ENCODE measurements at regions not wholly inside any gene's neighbourhood (a gene's known extent, or its start where the extent isn't known, plus 50 kb on each side); places are given as distances from the start of the nearest gene placed in this dataset.

DNA sequence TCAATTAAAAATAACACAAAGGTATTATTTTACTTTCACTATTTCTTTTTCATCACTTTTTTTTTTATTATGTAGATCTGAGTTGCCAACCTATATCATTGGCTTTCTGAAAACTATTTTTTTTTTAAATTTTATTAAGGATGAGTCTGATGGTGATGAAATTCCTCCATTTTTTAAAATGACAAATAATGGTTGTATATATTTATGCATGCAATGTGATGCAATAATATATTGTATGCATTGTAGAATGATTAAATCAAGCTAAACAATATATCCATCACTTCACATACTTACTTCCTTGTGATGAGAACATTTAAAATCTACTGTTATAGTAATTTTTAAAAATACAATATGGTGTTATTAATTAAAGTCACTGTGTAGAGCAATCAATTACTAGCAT is 1081.6 kb downstream of the CNTNAP5 start:
- Mint-ChIP-seq H3K27ac (ENCODE audit: unreplicated experiment) (no peak overlapping the region), H3K36me3 (ENCODE audit: low read depth, unreplicated experiment) (no peaks in the 10 kb centered on the region), H3K27me3 (ENCODE audit: unreplicated experiment) (no peaks in the 10 kb centered on the region), H3K4me1 (ENCODE audit: unreplicated experiment) (no peaks in the 10 kb centered on the region), H3K4me3 (ENCODE audit: unreplicated experiment) (no peak overlapping the region), H3K9me3 (ENCODE audit: unreplicated experiment) (no peaks in the 10 kb centered on the region)
- TF ChIP-seq, protein P1, sequence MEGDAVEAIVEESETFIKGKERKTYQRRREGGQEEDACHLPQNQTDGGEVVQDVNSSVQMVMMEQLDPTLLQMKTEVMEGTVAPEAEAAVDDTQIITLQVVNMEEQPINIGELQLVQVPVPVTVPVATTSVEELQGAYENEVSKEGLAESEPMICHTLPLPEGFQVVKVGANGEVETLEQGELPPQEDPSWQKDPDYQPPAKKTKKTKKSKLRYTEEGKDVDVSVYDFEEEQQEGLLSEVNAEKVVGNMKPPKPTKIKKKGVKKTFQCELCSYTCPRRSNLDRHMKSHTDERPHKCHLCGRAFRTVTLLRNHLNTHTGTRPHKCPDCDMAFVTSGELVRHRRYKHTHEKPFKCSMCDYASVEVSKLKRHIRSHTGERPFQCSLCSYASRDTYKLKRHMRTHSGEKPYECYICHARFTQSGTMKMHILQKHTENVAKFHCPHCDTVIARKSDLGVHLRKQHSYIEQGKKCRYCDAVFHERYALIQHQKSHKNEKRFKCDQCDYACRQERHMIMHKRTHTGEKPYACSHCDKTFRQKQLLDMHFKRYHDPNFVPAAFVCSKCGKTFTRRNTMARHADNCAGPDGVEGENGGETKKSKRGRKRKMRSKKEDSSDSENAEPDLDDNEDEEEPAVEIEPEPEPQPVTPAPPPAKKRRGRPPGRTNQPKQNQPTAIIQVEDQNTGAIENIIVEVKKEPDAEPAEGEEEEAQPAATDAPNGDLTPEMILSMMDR (IDR thresholded peaks at IDR 0.05; ENCODE audit: unreplicated experiment), result no peak
- no peak for DNase-seq (ENCODE audit: low spot score)

DNA sequence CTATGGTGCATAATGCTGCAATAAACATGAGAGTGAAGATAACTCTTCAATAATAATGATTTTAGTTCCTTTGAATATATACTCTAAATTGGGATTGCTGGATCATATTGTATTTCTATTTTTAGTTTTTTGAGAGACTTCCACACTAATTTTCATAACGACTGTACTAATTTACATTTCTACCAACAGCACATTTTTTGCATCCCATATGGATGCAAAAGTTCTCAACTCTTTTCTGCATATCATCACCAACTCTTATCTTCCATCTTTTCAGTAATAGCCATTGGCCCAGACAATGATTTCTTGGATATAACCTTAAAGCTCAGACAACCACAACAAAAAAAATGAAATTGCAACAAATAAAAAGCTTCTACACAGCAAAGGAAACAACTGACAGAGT is 1082.4 kb downstream of the CNTNAP5 start:
- Mint-ChIP-seq H3K9me3 (ENCODE audit: unreplicated experiment) (no peaks in the 10 kb centered on the region), H3K27me3 (ENCODE audit: unreplicated experiment) (no peaks in the 10 kb centered on the region), H3K4me3 (ENCODE audit: unreplicated experiment) (no peak overlapping the region), H3K36me3 (ENCODE audit: low read depth, unreplicated experiment) (no peaks in the 10 kb centered on the region), H3K27ac (ENCODE audit: unreplicated experiment) (no peak overlapping the region), H3K4me1 (ENCODE audit: unreplicated experiment) (no peaks in the 10 kb centered on the region)
- DNase-seq (ENCODE audit: low spot score), result no peak
- TF ChIP-seq, protein P1 (IDR thresholded peaks at IDR 0.05; ENCODE audit: unreplicated experiment), result no peak

DNA sequence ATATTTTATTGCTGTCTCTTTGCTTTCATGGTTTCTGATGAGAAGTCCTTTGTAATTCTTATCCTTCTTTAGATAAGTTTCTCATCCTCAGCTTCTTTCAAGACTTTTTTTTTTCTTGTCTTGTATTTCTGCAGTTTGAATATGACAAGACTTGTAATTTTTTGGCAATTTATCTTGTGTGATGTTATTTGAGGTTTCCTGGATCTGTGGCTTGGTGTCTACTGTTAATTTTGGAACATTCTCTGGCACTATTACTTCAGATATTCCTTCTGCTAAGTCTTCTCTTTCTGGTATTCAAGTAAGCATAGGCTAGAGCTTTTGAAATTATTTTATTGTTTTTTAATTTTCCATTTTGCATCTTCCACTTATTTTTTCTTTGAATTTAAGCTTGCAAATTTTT is 1083.2 kb downstream of the CNTNAP5 start:
- no peaks in the 10 kb centered on the region for H3K36me3 Mint-ChIP-seq (ENCODE audit: low read depth, unreplicated experiment)
- H3K4me1 Mint-ChIP-seq (ENCODE audit: unreplicated experiment), result no peaks in the 10 kb centered on the region
- no peak for DNase-seq (ENCODE audit: low spot score)
- H3K9me3 Mint-ChIP-seq (ENCODE audit: unreplicated experiment), result no peaks in the 10 kb centered on the region
- H3K27ac Mint-ChIP-seq (ENCODE audit: unreplicated experiment), result no peak overlapping the region
- TF ChIP-seq, protein P1 (IDR thresholded peaks at IDR 0.05; ENCODE audit: unreplicated experiment), result no peak
- H3K27me3 Mint-ChIP-seq (ENCODE audit: unreplicated experiment), result no peaks in the 10 kb centered on the region
- H3K4me3 Mint-ChIP-seq (ENCODE audit: unreplicated experiment), result no peak overlapping the region

DNA sequence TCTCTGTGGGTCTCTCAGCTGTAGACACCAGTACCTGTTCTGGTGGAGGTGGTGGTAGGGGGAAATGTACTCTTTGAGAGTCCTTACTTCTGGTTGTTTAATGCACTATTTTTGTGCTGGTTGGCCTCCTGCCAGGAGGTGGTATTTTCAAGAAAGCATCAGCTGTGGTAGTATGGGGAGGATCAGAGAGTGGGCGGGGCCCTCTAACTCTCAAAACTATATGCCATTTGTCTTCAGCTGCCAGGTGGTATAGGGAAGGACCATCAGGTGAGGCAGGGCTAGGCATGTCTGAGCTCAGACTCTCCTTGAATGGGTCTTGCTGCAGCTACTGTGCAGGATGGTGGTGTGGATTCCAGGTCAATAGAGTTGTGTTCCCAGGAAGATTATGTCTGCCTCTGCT is 1100.8 kb downstream of the CNTNAP5 start:
- H3K4me1 Mint-ChIP-seq (ENCODE audit: unreplicated experiment), result no peaks in the 10 kb centered on the region
- no peaks in the 10 kb centered on the region for H3K9me3 Mint-ChIP-seq (ENCODE audit: unreplicated experiment)
- no peak overlapping the region for H3K4me3 Mint-ChIP-seq (ENCODE audit: unreplicated experiment)
- H3K27ac Mint-ChIP-seq (ENCODE audit: unreplicated experiment), result no peak overlapping the region
- TF ChIP-seq, protein P1 (IDR thresholded peaks at IDR 0.05; ENCODE audit: unreplicated experiment), result no peak
- DNase-seq (ENCODE audit: low spot score), result no peak
- no peaks in the 10 kb centered on the region for H3K36me3 Mint-ChIP-seq (ENCODE audit: low read depth, unreplicated experiment)
- H3K27me3 Mint-ChIP-seq (ENCODE audit: unreplicated experiment), result peaks cover 1% of the 10 kb centered on the region

DNA sequence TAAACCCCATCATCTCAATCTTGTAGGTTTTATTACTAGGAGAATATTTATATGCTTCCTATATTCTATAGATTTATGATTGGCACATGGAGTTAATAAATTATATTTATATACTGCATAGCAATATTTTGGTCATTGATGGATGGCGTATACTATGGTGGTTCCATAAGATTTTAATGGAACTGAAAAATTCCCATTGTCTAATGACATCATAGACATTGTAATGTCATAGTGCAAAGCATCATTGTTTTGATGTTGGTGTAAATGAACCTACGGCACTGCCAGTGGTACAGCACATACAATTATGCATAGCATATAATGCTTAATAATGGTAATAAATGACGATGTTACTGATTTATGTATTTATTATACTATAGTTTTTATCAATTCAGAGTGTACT is 1135.9 kb downstream of the CNTNAP5 start:
- Mint-ChIP-seq H3K4me1 (ENCODE audit: unreplicated experiment) (no peaks in the 10 kb centered on the region), H3K27me3 (ENCODE audit: unreplicated experiment) (no peaks in the 10 kb centered on the region), H3K36me3 (ENCODE audit: low read depth, unreplicated experiment) (no peaks in the 10 kb centered on the region), H3K27ac (ENCODE audit: unreplicated experiment) (no peak overlapping the region), H3K9me3 (ENCODE audit: unreplicated experiment) (no peaks in the 10 kb centered on the region), H3K4me3 (ENCODE audit: unreplicated experiment) (no peak overlapping the region)
- no peak for DNase-seq (ENCODE audit: low spot score)
- TF ChIP-seq, protein P1 (IDR thresholded peaks at IDR 0.05; ENCODE audit: unreplicated experiment), result no peak

Data from endothelial cell (in vitro differentiated cells).